MCF 10A (cell line): ENCODE measurements at regions not wholly inside any gene's neighbourhood (a gene's known extent, or its start where the extent isn't known, plus 50 kb on each side); places are given as distances from the start of the nearest gene placed in this dataset.

Source experiments
- BruUV-seq: library from RNA; stranded (reverse); fragments of 400-500 nt; replicated peaks from 2 replicates; lab custom pipeline; 2021; lab: Mats Ljungman, UMichigan
- CTCF ChIA-PET: fragments of 300-600 bp; sonication (Branson Sonifier 250); formaldehyde crosslinking; extraction: SDS; loops from one replicate; lab custom pipeline; 2021; ENCODE audit warnings: antibody characterized with exemption, inconsistent platforms; lab: Yijun Ruan, JAX
- POLR2A ChIA-PET: fragments of 300-600, 350-650 bp; sonication (Branson Sonifier 250); formaldehyde crosslinking; extraction: SDS; loops from one replicate; lab custom pipeline; 2020; ENCODE audit warnings: antibody characterized with exemption, inconsistent platforms; lab: Yijun Ruan, JAX
- DNase-seq: peaks from one replicate; pipeline ENCODE4 v3.0.0-alpha.2; 2018; ENCODE audit not compliant: unreplicated experiment
- H3K27ac Mint-ChIP-seq: one replicate; pipeline ENCODE4 v1.8.0; 2022; ENCODE audit warnings: mild to moderate bottlenecking, low read depth, mixed read lengths; ENCODE audit not compliant: unreplicated experiment
- H3K27me3 Mint-ChIP-seq: one replicate; pipeline ENCODE4 v1.8.0; 2022; ENCODE audit warnings: mixed read lengths; ENCODE audit not compliant: insufficient read depth, unreplicated experiment
- H3K36me3 Mint-ChIP-seq: one replicate; pipeline ENCODE4 v1.8.0; 2022; ENCODE audit warnings: mild to moderate bottlenecking, moderate library complexity, mixed read lengths; ENCODE audit not compliant: insufficient read depth, unreplicated experiment
- H3K4me1 Mint-ChIP-seq: one replicate; pipeline ENCODE4 v1.8.0; 2022; ENCODE audit warnings: mixed read lengths; ENCODE audit not compliant: insufficient read depth, unreplicated experiment
- H3K4me3 Mint-ChIP-seq: one replicate; pipeline ENCODE4 v1.8.0; 2022; ENCODE audit warnings: mild to moderate bottlenecking, moderate library complexity, mixed read lengths; ENCODE audit not compliant: unreplicated experiment
- H3K9me3 Mint-ChIP-seq: one replicate; pipeline ENCODE4 v1.8.0; 2022; ENCODE audit warnings: mixed read lengths; ENCODE audit not compliant: unreplicated experiment
- CTCF ChIP-seq: fragments of 200-600 bp; IDR thresholded peaks from one replicate; pipeline ENCODE4 v1.8.0; 2022; ENCODE audit warnings: antibody characterized with exemption, mild to moderate bottlenecking; ENCODE audit not compliant: unreplicated experiment
- intact Hi-C: fragments of 100-400 bp; cut with micrococcal nuclease; formaldehyde crosslinking; loops from 2 replicates; pipeline ENCODE4 v1.14.1; 2022

GRCh38 chr6:45791211-45792168 is 224.2 kb downstream of the CLIC5 start:
- no TSS peak for BruUV-seq
- Mint-ChIP-seq H3K27ac (no peak overlapping the region), H3K9me3 (no peaks in the 10 kb centered on the region), H3K27me3 (no peaks in the 10 kb centered on the region), H3K4me3 (no peak overlapping the region), H3K4me1 (peaks cover 11% of the 10 kb centered on the region), H3K36me3 (no peaks in the 10 kb centered on the region)
- CTCF ChIA-PET: interaction anchor here (0.7 kb wide), 1 partner anchor 834 kb away, joined by 3 read pairs; no protein-coding TSS in a partner anchor
- POLR2A ChIA-PET: interaction anchor here (0.7 kb wide), 3 partner anchors 9 to 168 kb away, joined by 3 to 4 read pairs (median 3); no protein-coding TSS in a partner anchor
- TF ChIP-seq CTCF: no peak
- peak; percentile 11 for DNase-seq
- intact Hi-C loops: no loop called here

DNA sequence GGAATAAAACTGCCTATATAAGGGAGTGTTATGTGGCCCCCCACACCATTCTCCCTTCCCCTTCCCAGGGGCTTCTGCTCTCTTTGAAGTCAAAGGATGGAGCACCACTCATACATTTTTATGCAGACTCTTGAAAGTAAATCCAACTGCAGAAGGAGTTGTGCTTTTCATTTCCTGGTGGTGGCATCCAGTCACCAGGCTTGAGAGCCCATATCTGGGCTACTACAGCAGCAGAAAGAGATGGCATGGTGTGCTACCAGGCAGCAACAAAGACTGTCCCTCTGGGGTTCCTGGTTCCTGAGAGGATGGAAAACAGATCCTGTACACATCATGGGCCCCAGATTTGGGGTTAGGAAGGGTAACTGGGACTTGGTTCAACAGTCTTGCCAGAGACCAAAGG is 226.4 kb downstream of the CLIC5 start:
- Mint-ChIP-seq H3K4me1 (peaks cover 11% of the 10 kb centered on the region), H3K36me3 (no peaks in the 10 kb centered on the region), H3K27me3 (no peaks in the 10 kb centered on the region), H3K9me3 (no peaks in the 10 kb centered on the region), H3K27ac (no peak overlapping the region), H3K4me3 (no peak overlapping the region)
- no TSS peak for BruUV-seq
- POLR2A ChIA-PET: interaction anchor here (0.6 kb wide), 1 partner anchor 216 kb away, joined by 3 read pairs; no protein-coding TSS in a partner anchor
- CTCF ChIA-PET: no interaction called here
- TF ChIP-seq CTCF: no peak
- intact Hi-C loops: no loop called here
- no peak for DNase-seq

- CTCF ChIA-PET: no interaction called here
These were observed 228.3 kb downstream of the CLIC5 start for GRCh38 chr6:45787384-45787783.

More at GRCh38 chr6:45787384-45787783, 228.3 kb downstream of the CLIC5 start:
- no peak for TF ChIP-seq CTCF
- no peak for DNase-seq
- no peaks in the 10 kb centered on the region for H3K27me3 Mint-ChIP-seq
- H3K4me3 Mint-ChIP-seq: no peak overlapping the region
- H3K4me1 Mint-ChIP-seq: peaks cover 16% of the 10 kb centered on the region
- no TSS peak for BruUV-seq
- intact Hi-C loops: no loop called here
- no peaks in the 10 kb centered on the region for H3K9me3 Mint-ChIP-seq
- no peak overlapping the region for H3K27ac Mint-ChIP-seq
- POLR2A ChIA-PET: no interaction called here
- no peaks in the 10 kb centered on the region for H3K36me3 Mint-ChIP-seq
